Central memory CD8-positive, alpha-beta T cell (primary cell): ENCODE measurements at regions not wholly inside any gene's neighbourhood (a gene's known extent, or its start where the extent isn't known, plus 50 kb on each side); places are given as distances from the start of the nearest gene placed in this dataset.

ENCODE experiments used
- ATAC-seq: fragments of 150-1000 bp; cut with Tn5 transposase; replicated peaks from 2 replicates; pipeline ENCODE4 v1.10.0; 2022; ENCODE audit warnings: mild to moderate bottlenecking, moderate FRiP score, moderate number of reproducible peaks; ENCODE audit not compliant: poor library complexity, severe bottlenecking; ENCODE audit errors: extremely low read depth
- DNase-seq, 2 donors: peaks; one replicate each; pipeline ENCODE4 v3.0.0; 2021; ENCODE audit warnings: low spot score in 2 of 2
- H3K27ac Mint-ChIP-seq: one replicate; pipeline ENCODE4 v1.8.0; 2022; ENCODE audit warnings: low read depth, mild to moderate bottlenecking, moderate library complexity, mixed read lengths
- H3K27me3 Mint-ChIP-seq: one replicate; pipeline ENCODE4 v1.8.0; 2022; ENCODE audit warnings: mixed read lengths
- H3K36me3 Mint-ChIP-seq: one replicate; pipeline ENCODE4 v1.8.0; 2022; ENCODE audit warnings: mild to moderate bottlenecking, moderate library complexity, mixed read lengths; ENCODE audit not compliant: insufficient read depth
- H3K4me1 Mint-ChIP-seq: one replicate; pipeline ENCODE4 v1.8.0; 2022; ENCODE audit warnings: mixed read lengths
- H3K4me3 Mint-ChIP-seq: one replicate; pipeline ENCODE4 v1.8.0; 2022; ENCODE audit warnings: mild to moderate bottlenecking, moderate library complexity, mixed read lengths
- H3K9me3 Mint-ChIP-seq: one replicate; pipeline ENCODE4 v1.8.0; 2022; ENCODE audit warnings: mixed read lengths

DNA sequence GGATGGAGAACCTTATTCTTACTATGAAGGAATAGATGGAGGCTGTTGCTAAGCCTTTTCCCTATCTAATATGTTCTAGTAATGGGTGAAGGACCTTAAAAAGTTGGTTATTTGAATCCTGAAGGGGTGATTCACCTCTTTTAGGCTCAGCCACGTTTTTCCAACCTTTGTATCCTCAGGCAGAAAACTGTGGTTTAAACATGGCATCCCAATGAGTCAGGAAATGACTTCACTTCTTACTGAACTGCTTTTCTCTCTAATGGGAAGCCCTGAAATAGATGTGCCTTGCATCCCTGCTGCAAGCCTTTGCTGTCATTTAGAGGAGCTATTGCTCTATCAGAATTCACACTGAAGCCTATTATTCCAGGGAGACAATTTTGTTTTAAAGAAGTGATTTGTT lies 191.0 kb upstream of the ARX start:
- Mint-ChIP-seq H3K27ac (no peak overlapping the region), H3K4me1 (no peaks in the 10 kb centered on the region), H3K9me3 (no peaks in the 10 kb centered on the region), H3K36me3 (no peaks in the 10 kb centered on the region), H3K27me3 (no peaks in the 10 kb centered on the region), H3K4me3 (no peak overlapping the region)
- no peak for DNase-seq
- no peak for ATAC-seq

DNA sequence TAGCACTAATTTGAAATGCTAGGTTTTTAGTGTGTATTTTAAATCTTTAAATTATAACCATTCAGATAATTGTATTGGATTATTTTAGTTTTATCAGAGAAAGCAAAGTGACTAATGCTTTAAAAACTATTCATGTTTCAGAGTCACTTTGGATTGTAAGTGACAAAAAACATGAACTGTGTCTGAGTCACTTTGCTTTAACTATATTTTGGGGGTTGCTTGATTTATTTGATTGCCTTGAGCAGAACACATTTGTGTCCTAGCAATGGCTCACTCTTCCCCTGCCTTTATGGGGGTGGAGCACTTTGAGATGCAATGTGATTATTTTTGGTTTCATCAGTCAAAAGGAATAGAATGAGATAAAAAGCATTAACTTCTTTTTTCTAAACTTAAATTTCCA lies 188.4 kb upstream of the ARX start:
- no peaks in the 10 kb centered on the region for H3K36me3 Mint-ChIP-seq
- DNase-seq (no peak), ATAC-seq (no peak)
- no peaks in the 10 kb centered on the region for H3K9me3 Mint-ChIP-seq
- H3K27me3 Mint-ChIP-seq, result no peaks in the 10 kb centered on the region
- no peak overlapping the region for H3K4me3 Mint-ChIP-seq
- H3K4me1 Mint-ChIP-seq, result no peaks in the 10 kb centered on the region
- H3K27ac Mint-ChIP-seq, result no peak overlapping the region

DNA sequence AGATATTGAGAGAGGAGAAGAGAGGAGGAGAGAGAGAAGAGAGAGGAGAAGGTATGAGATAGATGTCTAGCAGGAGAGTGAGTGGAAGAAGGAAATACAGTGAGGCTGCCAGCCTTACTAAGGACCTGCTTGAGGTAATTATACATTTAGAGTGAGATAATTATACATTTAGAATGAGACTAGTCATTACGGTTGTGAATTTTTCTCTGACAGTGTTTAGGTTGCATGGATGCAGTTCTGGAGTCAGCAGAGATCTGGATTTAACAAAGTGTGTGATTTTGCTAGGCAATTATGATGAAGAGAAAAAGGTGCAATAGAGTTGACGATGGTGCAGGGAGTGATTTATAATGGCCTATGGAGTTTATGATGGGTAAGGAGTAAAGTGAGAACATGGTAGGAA lies 187.1 kb upstream of the ARX start:
- DNase-seq, result no peak
- H3K4me1 Mint-ChIP-seq, result no peaks in the 10 kb centered on the region
- no peaks in the 10 kb centered on the region for H3K36me3 Mint-ChIP-seq
- no peak for ATAC-seq
- H3K27ac Mint-ChIP-seq, result no peak overlapping the region
- H3K9me3 Mint-ChIP-seq, result no peaks in the 10 kb centered on the region
- H3K4me3 Mint-ChIP-seq, result no peak overlapping the region
- no peaks in the 10 kb centered on the region for H3K27me3 Mint-ChIP-seq

GRCh38 chrX:25198891-25199290 lies 183.1 kb upstream of the ARX start:
- no peaks in the 10 kb centered on the region for H3K36me3 Mint-ChIP-seq
- H3K27me3 Mint-ChIP-seq, result peaks cover 7% of the 10 kb centered on the region
- no peak overlapping the region for H3K27ac Mint-ChIP-seq
- ATAC-seq, result no peak
- H3K4me1 Mint-ChIP-seq, result no peaks in the 10 kb centered on the region
- no peak overlapping the region for H3K4me3 Mint-ChIP-seq
- H3K9me3 Mint-ChIP-seq, result no peaks in the 10 kb centered on the region
- no peak for DNase-seq

DNA sequence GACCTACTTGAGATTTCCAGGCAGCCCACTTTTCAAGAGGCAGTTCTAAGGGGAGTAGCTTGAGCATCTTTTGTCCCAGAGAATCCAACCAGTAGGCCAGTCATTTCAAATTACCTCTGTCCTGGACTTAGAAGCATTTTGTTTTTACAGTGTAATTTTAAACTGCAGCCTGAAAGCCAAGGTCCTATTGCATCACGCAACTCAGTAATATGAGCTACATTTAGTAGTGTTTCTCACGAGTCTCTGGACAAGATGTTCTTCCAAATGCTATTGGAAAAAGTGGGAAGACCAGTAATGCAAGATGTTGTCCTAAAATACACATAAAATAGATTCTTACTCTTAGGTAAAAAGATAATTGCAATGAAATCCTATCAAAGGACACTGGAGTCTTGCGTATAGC lies 182.5 kb upstream of the ARX start:
- ATAC-seq (no peak), DNase-seq (no peak)
- Mint-ChIP-seq H3K27me3 (peaks cover 7% of the 10 kb centered on the region), H3K36me3 (no peaks in the 10 kb centered on the region), H3K4me3 (no peak overlapping the region), H3K27ac (no peak overlapping the region), H3K9me3 (no peaks in the 10 kb centered on the region), H3K4me1 (no peaks in the 10 kb centered on the region)

DNA sequence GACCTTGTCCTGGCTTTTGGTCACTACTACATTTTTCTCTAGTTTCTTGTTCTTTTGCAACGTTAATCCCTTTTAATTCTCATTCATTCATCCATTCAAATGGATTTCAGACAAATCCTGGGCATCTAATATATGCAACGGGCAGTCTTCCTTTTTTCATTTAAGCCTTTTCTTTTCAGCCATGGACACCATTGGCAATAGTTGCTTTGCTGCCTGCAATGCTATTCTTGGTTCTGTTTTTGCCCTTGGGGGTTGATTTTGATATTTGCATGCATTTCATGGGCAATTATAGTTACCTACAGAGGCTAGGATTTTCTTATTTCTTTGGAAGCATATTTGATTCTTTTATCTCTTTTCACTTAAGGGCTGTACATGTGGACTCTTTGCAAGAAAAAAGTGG lies 180.5 kb upstream of the ARX start:
- Mint-ChIP-seq H3K27ac (no peak overlapping the region), H3K4me1 (no peaks in the 10 kb centered on the region), H3K9me3 (no peaks in the 10 kb centered on the region), H3K36me3 (no peaks in the 10 kb centered on the region), H3K27me3 (peaks cover 7% of the 10 kb centered on the region), H3K4me3 (no peak overlapping the region)
- DNase-seq, result no peak
- no peak for ATAC-seq

DNA sequence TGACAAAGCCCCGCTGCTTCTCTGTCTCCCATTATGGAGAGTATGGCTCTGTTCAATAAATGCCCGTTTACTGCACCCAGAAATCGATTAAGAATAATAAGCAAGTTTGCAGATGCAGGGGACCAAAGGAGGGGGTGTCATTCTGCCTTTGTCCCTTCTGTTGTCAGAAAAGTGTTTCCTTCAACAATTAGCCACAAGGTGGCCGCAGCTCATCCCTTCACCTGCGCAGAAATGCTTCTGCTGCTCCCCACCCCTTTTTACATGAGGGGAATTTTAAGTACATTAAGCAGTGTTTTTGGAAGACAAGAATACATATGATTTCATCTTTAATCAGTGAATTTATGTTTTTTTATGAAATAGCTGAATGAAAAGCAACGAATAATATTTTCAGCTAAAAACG lies 175.6 kb upstream of the ARX start:
- DNase-seq (no peak), ATAC-seq (no peak)
- Mint-ChIP-seq H3K27me3 (peaks cover 5% of the 10 kb centered on the region), H3K27ac (no peak overlapping the region), H3K9me3 (peaks cover 8% of the 10 kb centered on the region), H3K4me1 (no peaks in the 10 kb centered on the region), H3K36me3 (no peaks in the 10 kb centered on the region), H3K4me3 (no peak overlapping the region)

- H3K4me3 Mint-ChIP-seq, result no peak overlapping the region
- H3K27me3 Mint-ChIP-seq, result no peaks in the 10 kb centered on the region
- DNase-seq (no peak), ATAC-seq (no peak)
- no peaks in the 10 kb centered on the region for H3K36me3 Mint-ChIP-seq
- H3K4me1 Mint-ChIP-seq, result no peaks in the 10 kb centered on the region
- no peaks in the 10 kb centered on the region for H3K9me3 Mint-ChIP-seq
- no peak overlapping the region for H3K27ac Mint-ChIP-seq
These were observed 166.0 kb upstream of the ARX start for GRCh38 chrX:25181775-25182174.

- no peak overlapping the region for H3K27ac Mint-ChIP-seq
- no peak overlapping the region for H3K4me3 Mint-ChIP-seq
- H3K9me3 Mint-ChIP-seq, result no peaks in the 10 kb centered on the region
- no peaks in the 10 kb centered on the region for H3K27me3 Mint-ChIP-seq
- no peaks in the 10 kb centered on the region for H3K36me3 Mint-ChIP-seq
- no peak for DNase-seq
- no peaks in the 10 kb centered on the region for H3K4me1 Mint-ChIP-seq
- no peak for ATAC-seq
These were observed 164.5 kb upstream of the ARX start for GRCh38 chrX:25180242-25180641.

DNA sequence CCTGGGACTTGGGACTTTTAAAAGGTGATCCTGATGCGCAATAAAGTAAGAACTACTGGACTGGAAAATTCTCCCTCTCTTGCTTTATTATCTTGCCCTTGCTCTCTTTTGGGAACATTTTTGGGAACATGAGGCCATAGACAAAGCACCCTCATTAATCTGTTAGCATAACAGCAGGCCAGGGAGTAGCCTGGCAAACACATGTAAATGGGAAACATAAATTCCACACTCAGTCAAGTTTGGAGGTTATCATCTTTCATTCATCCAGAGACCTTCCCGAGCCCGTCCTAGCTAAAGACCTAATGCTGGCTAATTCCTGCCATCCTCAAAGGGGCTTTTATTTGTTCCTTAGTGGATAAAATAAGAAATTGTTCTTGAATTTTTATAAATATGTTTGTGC lies 162.8 kb upstream of the ARX start:
- Mint-ChIP-seq H3K4me1 (no peaks in the 10 kb centered on the region), H3K27ac (no peak overlapping the region), H3K4me3 (no peak overlapping the region), H3K27me3 (no peaks in the 10 kb centered on the region), H3K36me3 (no peaks in the 10 kb centered on the region), H3K9me3 (no peaks in the 10 kb centered on the region)
- ATAC-seq (no peak), DNase-seq (no peak)

GRCh38 chrX:25175743-25176142 lies 160.0 kb upstream of the ARX start:
- no peak for ATAC-seq
- DNase-seq, result no peak
- H3K4me1 Mint-ChIP-seq, result no peaks in the 10 kb centered on the region
- no peaks in the 10 kb centered on the region for H3K36me3 Mint-ChIP-seq
- no peak overlapping the region for H3K27ac Mint-ChIP-seq
- H3K4me3 Mint-ChIP-seq, result no peak overlapping the region
- H3K9me3 Mint-ChIP-seq, result no peaks in the 10 kb centered on the region
- no peaks in the 10 kb centered on the region for H3K27me3 Mint-ChIP-seq

- Mint-ChIP-seq H3K36me3 (no peaks in the 10 kb centered on the region), H3K9me3 (no peaks in the 10 kb centered on the region), H3K27me3 (peaks cover under 1% of the 10 kb centered on the region), H3K4me3 (no peak overlapping the region), H3K4me1 (no peaks in the 10 kb centered on the region), H3K27ac (no peak overlapping the region)
- DNase-seq, result no peak
- no peak for ATAC-seq
These were observed 159.4 kb upstream of the ARX start for GRCh38 chrX:25175171-25175570.

DNA sequence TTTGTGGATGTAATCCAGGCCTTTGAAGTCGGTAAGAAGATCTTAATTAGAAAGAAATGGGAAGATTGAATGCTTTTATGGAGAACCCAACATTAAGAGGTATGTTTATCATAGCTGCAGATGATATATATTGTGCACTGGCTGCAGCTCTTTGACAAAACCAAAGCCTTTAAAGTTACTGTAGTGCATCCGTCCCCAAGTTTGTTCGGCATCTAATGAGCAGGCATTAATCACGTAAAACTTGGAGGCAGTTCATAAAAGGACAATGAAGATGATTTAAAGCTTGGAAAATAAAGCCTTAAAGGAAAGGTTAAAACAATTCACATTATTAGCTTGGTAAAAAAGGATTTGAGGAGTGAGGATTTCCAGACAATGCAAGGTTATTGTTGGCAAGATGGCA lies 150.8 kb upstream of the ARX start:
- Mint-ChIP-seq H3K27ac (no peak overlapping the region), H3K27me3 (peaks cover 31% of the 10 kb centered on the region), H3K4me1 (no peaks in the 10 kb centered on the region), H3K36me3 (no peaks in the 10 kb centered on the region), H3K4me3 (no peak overlapping the region), H3K9me3 (no peaks in the 10 kb centered on the region)
- no peak for ATAC-seq
- DNase-seq, result no peak

GRCh38 chrX:25166145-25166544 lies 150.4 kb upstream of the ARX start:
- Mint-ChIP-seq H3K27ac (no peak overlapping the region), H3K4me3 (no peak overlapping the region), H3K27me3 (peaks cover 31% of the 10 kb centered on the region), H3K4me1 (no peaks in the 10 kb centered on the region), H3K36me3 (no peaks in the 10 kb centered on the region), H3K9me3 (no peaks in the 10 kb centered on the region)
- DNase-seq (no peak), ATAC-seq (no peak)
